OCI-LY1 (cell line): ENCODE measurements at regions not wholly inside any gene's neighbourhood (a gene's known extent, or its start where the extent isn't known, plus 50 kb on each side); places are given as distances from the start of the nearest gene placed in this dataset.

Experiments
- CTCF ChIP-seq: fragments of 200-600 bp; sonication (generic), shearing (Covaris generic); IDR thresholded peaks from 2 replicates; pipeline ENCODE4 v1.5.1; 2017; ENCODE audit warnings: mild to moderate bottlenecking, antibody characterized with exemption, low read length, moderate library complexity, mixed read lengths
- EZH2 ChIP-seq: fragments of 200-600 bp; sonication (generic), shearing (Covaris generic); IDR thresholded peaks from 2 replicates; pipeline ENCODE4 v1.8.0; 2017; ENCODE audit warnings: borderline replicate concordance, mixed run types, mild to moderate bottlenecking, antibody characterized with exemption, low read length, moderate library complexity, mixed read lengths

- TF ChIP-seq CTCF (no peak), EZH2 (no peak)
These were observed 408.9 kb downstream of the ADRA2A start for GRCh38 chr10:111485767-111486166.
